GM12878 (cell line): ENCODE measurements at regions not wholly inside any gene's neighbourhood (a gene's known extent, or its start where the extent isn't known, plus 50 kb on each side); places are given as distances from the start of the nearest gene placed in this dataset.
"Not testable (repeated sequence)": the region's sequence is repeated elsewhere in the genome, so short reads cannot be mapped to it uniquely, and the experiment has no call there.

Experiments
- ATAC-seq: fragments of 200-7000 bp; cut with Tn5 transposase; 3 replicates; pipeline ENCODE4 v1.9.1; 2020; ENCODE audit warnings: mild to moderate bottlenecking, moderate library complexity
- BruUV-seq: library from RNA; stranded (reverse); fragments of 400-500 nt; replicated peaks from 2 replicates; lab custom pipeline; 2021; lab: Mats Ljungman, UMichigan
- CTCF ChIA-PET: fragments of 300-600 bp; sonication (Branson Sonifier 250); formaldehyde crosslinking; extraction: SDS; loops from one replicate; lab custom pipeline; 2021; ENCODE audit warnings: inconsistent platforms; lab: Yijun Ruan, JAX
- POLR2A ChIA-PET: fragments of 350-600 bp; formaldehyde crosslinking; extraction: SDS; loops from one replicate; lab custom pipeline; 2021; ENCODE audit warnings: inconsistent platforms; lab: Charles Lee
- RAD21 ChIA-PET: fragments of 300-600 bp; sonication (Branson Sonifier 250); formaldehyde crosslinking; loops from one replicate; lab custom pipeline; 2023; ENCODE audit warnings: antibody characterized with exemption; ENCODE audit not compliant: unreplicated experiment; lab: Charles Lee
- SMC1A ChIA-PET: fragments of 300-600 bp; sonication (Branson Sonifier 250); formaldehyde crosslinking; loops from one replicate; lab custom pipeline; 2023; ENCODE audit not compliant: unreplicated experiment, uncharacterized antibody; lab: Charles Lee
- DNase-seq: peaks from one replicate; pipeline ENCODE4 v3.0.0-alpha.2; 2011; ENCODE audit warnings: low read depth, low spot score
- FAIRE-seq: peaks from 3 replicates; lab custom pipeline; 2011; peaks lifted over from hg19 to GRCh38; lab: Jason Lieb, UNC
- H2AFZ ChIP-seq: 2 replicates; pipeline ENCODE4 v1.6.0; 2011; ENCODE audit warnings: low read depth, low read length, control low read depth; ENCODE audit not compliant: control insufficient read depth
- H3K27ac ChIP-seq: 2 replicates; pipeline ENCODE4 v1.5.1; 2011; ENCODE audit warnings: control low read depth; ENCODE audit not compliant: control insufficient read depth, insufficient read depth
- H3K27me3 ChIP-seq, 2 experiments: replicated peaks in 1 of 2; 2 replicates each; pipeline versions ENCODE4 v1.6.0 to v1.6.1; 2011; ENCODE audit warnings: low read length in 1 of 2; ENCODE audit not compliant: control insufficient read depth in 2 of 2, insufficient read depth in 2 of 2
- H3K36me3 ChIP-seq, 2 experiments: 2 replicates each; pipeline ENCODE4 v1.5.1; 2011; ENCODE audit warnings: low read length in 1 of 2; ENCODE audit not compliant: control insufficient read depth in 2 of 2, insufficient read depth in 2 of 2
- H3K4me1 ChIP-seq: 2 replicates; pipeline ENCODE4 v1.6.1; 2011; ENCODE audit warnings: mild to moderate bottlenecking, low read length, moderate library complexity, mixed read lengths; ENCODE audit not compliant: control insufficient read depth, insufficient read depth
- H3K4me2 ChIP-seq: 2 replicates; pipeline ENCODE4 v1.6.0; 2011; ENCODE audit warnings: control low read depth; ENCODE audit not compliant: control insufficient read depth, insufficient read depth
- H3K4me3 ChIP-seq: fragments of 200-600 bp; sonication (generic); 2 replicates; pipeline ENCODE4 v1.5.1; 2016
- H3K79me2 ChIP-seq: 2 replicates; pipeline ENCODE4 v1.6.0; 2011; ENCODE audit warnings: low read length; ENCODE audit not compliant: control insufficient read depth, insufficient read depth
- H3K9ac ChIP-seq: 2 replicates; pipeline ENCODE4 v1.8.0; 2011; ENCODE audit warnings: low read length, control low read depth, mixed read lengths; ENCODE audit not compliant: control insufficient read depth, insufficient read depth
- H3K9me3 ChIP-seq: replicated peaks from 3 replicates; pipeline ENCODE4 v1.5.1; 2011; ENCODE audit warnings: mild to moderate bottlenecking, low read length; ENCODE audit not compliant: control insufficient read depth, insufficient read depth
- H4K20me1 ChIP-seq: 2 replicates; pipeline ENCODE4 v1.6.0; 2011; ENCODE audit not compliant: control insufficient read depth, insufficient read depth
- CUX1 ChIP-seq: IDR thresholded peaks from 2 replicates; pipeline ENCODE4 v1.6.1; 2012; ENCODE audit warnings: improper control_type of control experiment, low read depth, low read length; ENCODE audit not compliant: insufficient replicate concordance
- HDAC6 ChIP-seq: fragments of 200-600 bp; sonication (generic); IDR thresholded peaks from one replicate; pipeline ENCODE4 v1.8.0; 2017; ENCODE audit warnings: antibody characterized with exemption; ENCODE audit not compliant: unreplicated experiment
- IKZF1 ChIP-seq: fragments of 450-650 bp; conservative IDR thresholded peaks from 2 replicates; pipeline ENCODE4 v1.6.1; 2017; ENCODE audit warnings: antibody characterized with exemption, mild to moderate bottlenecking
- LARP7 ChIP-seq: fragments of 450-650 bp; IDR thresholded peaks from 2 replicates; pipeline ENCODE4 v1.6.1; 2017; ENCODE audit warnings: mild to moderate bottlenecking
- SREBF2 ChIP-seq: IDR thresholded peaks from 2 replicates; pipeline ENCODE4 v1.6.1; 2012; ENCODE audit warnings: mild to moderate bottlenecking, low read length
- TCF12 ChIP-seq: IDR thresholded peaks from 2 replicates; pipeline ENCODE4 v1.6.1; 2011; ENCODE audit warnings: low read depth, mild to moderate bottlenecking, low read length
- ZBTB4 ChIP-seq: fragments of 450-650 bp; formaldehyde crosslinking; IDR thresholded peaks from 2 replicates; pipeline ENCODE4 v1.4.0; 2022; ENCODE audit warnings: mild to moderate bottlenecking, moderate library complexity
- WGBS: methylation state at CpG from one replicate; pipeline ENCODE4 v1.1.6; 2016; ENCODE audit warnings: low lambda C conversion rate; ENCODE audit not compliant: insufficient replicate concordance, insufficient coverage; ENCODE audit errors: missing lambda C conversion rate; 5-methylcytosine and 5-hydroxymethylcytosine counted together
- in situ Hi-C: fragments of 300-500 bp; cut with MboI; formaldehyde crosslinking; loops from 9 replicates; pipeline ENCODE4 v1.14.3; 2018; ENCODE audit warnings: mixed read lengths
- intact Hi-C: fragments of 100-400 bp; cut with micrococcal nuclease; formaldehyde crosslinking; loops from one replicate; pipeline ENCODE4 v1.14.2; 2022; ENCODE audit not compliant: unreplicated experiment

GRCh38 chr3:18207226-18207625, 217.9 kb downstream of the SATB1 start (continued):
- no peak for TF ChIP-seq ZBTB4 (CRISPR knock-in tag)
- no peak for TF ChIP-seq SREBF2
- TF ChIP-seq IKZF1: no peak
- TF ChIP-seq CUX1: no peak
- no peak for TF ChIP-seq TCF12
- TF ChIP-seq LARP7: no peak
- no peak for TF ChIP-seq HDAC6

GRCh38 chr3:18205701-18206100, 219.4 kb downstream of the SATB1 start:
- FAIRE-seq, intact Hi-C loops: not testable (repeated sequence)

More at GRCh38 chr3:18205701-18206100, 219.4 kb downstream of the SATB1 start:
- H3K27ac ChIP-seq, ATAC-seq, H3K9me3 ChIP-seq, H2AFZ ChIP-seq, H3K27me3 ChIP-seq, DNase-seq, H3K36me3 ChIP-seq, SMC1A ChIA-PET, H3K79me2 ChIP-seq, RAD21 ChIA-PET, BruUV-seq, H3K9ac ChIP-seq, in situ Hi-C loops, H3K4me1 ChIP-seq, POLR2A ChIA-PET, H3K4me3 ChIP-seq, CTCF ChIA-PET, H3K4me2 ChIP-seq, H4K20me1 ChIP-seq: not testable (repeated sequence)
- WGBS: 52% methylated on average over 9 of the region's 9 CpGs
